Superior temporal gyrus (tissue), 1 donor: ENCODE measurements at regions not wholly inside any gene's neighbourhood (a gene's known extent, or its start where the extent isn't known, plus 50 kb on each side); places are given as distances from the start of the nearest gene placed in this dataset.
A peak's percentile ranks its signal among the peaks of the same experiment; 100 is the strongest.
"Not testable (repeated sequence)": the region's sequence is repeated elsewhere in the genome, so short reads cannot be mapped to it uniquely, and the experiment has no call there.

Experiments used
- DNase-seq: peaks from one replicate; pipeline ENCODE4 v3.0.0-alpha.2; 2016; ENCODE audit errors: extremely low spot score

DNA sequence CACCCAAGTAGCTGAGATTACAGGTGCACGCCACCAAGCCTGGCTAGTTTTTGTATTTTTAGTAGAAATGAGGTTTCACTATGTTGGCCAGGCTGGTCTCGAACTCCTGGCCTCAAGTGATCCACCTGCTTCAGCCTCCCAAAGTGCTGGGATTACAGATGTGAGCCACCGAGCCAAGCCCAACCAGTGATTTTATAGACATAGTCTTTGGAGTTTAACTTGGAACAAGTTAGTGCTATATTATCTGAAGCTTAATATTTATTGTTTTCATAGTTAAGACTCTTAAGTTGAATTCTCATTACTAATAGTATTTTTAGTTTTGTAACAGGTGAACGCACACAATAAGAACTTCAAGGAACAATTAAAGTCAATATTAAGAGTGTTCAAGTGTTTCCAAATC lies 122.1 kb downstream of the SPAG6 start:
- DNase-seq = not testable (repeated sequence)

DNA sequence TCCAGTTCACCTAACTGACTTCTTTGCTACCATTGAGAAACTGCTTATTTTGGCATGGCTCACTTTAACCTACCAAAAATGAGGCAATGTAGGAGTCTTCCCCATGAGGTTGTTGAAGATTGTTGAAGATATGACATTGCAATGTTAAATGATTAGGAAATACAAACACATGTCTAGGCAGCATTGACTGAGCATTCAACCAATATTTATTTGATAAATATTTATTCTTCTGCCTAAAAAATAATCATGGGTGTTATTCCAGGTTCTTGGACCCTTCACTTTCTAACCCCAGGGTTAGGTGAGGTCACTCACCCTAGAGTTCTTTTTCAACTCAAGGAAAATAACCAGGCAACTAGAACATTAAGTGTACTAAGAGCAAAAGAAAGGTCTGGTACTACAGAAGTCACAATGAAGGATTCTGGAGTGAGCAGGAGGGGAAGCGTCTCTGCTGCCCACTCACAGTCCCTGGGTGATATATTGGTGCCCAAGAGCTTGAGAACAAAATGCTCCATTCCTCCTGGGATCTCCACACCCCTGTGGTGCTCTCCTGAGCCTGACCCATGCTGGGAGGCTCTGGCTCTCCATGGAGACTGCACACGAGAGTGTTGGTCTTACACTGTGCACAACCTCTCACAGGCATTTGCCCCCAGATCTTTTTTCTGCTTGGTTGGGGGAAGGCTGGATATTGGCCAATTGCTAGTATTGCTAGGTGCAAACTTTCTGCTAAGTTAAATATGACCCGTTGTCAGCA lies 123.4 kb downstream of the SPAG6 start:
- DNase-seq = no peak

- DNase-seq = no peak
Measured at GRCh38 chr10:22473044-22473443, 127.7 kb downstream of the SPAG6 start.

- peak; percentile 64 for DNase-seq
Measured at GRCh38 chr10:22473459-22473858, 128.2 kb downstream of the SPAG6 start.

GRCh38 chr10:22475651-22476600 lies 130.6 kb downstream of the SPAG6 start:
- peak; percentile 64 for DNase-seq

GRCh38 chr10:22476601-22477321 lies 131.5 kb downstream of the SPAG6 start:
- no peak for DNase-seq

DNA sequence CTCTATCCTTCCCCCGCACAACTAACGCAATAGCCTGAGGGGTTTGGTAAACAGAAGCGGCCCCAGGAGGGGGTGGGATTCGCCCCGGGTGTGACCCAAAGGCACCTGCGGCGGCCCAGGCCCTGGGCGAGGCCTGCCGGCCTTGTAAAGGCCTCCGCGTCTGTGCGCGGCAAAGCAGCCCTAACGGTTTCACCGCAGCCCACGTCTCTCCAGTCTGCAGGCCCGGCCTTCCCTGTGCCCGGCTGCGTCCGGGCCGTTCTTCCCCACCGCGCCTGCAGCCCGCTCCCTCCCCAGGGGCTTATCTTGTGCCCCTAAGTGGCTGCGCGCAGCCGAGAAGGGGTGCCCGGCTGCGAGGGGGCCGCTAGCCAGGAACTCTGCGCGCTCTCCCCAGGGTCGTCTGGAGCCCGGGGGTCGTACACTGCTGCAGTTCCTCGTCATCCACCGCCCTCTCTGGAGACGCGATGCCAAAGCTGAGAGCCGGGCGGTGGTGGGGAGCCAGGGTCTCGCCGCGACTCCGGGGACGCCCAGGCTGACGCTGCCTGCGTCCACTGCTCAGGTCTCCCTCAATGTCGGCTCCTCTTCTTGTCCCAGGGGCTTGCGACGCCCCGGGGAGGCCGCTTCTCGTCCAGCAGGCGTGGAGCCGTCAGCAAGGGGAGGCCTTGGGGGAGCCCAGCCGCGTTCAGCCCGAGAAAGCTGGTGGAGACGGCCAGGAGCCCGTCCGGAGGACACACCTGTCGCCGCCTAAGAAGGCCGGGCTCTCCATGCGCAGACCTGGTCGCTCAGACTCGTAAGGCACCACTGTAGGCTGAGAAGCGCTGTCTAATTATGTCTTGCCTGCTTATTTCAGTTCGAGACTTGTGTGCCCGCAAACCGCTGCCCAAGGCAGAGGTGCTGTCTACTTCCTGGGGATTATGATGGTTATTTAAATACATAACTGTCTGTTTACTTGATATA lies 132.3 kb downstream of the SPAG6 start:
- no peak for DNase-seq

DNA sequence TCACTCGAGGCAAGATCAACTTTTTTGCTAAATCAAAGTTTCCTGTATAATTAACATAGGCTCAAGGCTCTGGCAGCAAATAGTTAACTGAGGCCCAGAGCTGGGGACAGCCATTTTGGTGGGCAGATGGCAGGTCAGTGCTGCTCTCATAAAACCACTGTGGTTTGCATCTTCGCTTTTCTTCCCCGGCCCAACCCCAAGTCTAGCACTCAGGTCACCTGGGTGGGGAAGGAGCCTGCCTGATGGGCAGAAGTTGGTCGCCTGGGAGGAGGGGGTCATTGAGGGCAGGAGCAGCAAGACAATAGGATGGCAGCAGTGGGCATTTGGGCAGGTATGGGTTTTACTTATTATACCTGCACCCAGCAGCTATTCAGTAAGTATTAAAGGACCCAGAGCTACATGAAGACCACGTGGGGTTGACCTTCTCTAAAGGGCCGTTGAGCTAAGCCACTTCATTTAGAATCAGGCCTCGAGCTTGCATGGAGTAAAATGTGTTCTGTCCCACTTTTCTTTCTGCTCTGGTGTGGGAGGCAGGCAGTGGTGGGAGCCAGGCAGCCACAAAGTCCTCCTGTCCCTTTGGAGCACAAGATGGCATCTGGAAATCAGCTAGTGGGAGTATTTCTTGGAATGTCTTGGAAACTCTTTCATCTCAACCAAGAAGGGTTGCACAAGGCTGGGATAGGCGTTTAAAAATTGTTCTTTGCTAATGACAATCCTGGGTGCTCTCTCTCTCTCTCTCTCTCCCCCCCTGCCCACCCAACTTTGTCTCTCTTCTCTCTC lies 133.4 kb downstream of the SPAG6 start:
- DNase-seq = peak; percentile 61

DNA sequence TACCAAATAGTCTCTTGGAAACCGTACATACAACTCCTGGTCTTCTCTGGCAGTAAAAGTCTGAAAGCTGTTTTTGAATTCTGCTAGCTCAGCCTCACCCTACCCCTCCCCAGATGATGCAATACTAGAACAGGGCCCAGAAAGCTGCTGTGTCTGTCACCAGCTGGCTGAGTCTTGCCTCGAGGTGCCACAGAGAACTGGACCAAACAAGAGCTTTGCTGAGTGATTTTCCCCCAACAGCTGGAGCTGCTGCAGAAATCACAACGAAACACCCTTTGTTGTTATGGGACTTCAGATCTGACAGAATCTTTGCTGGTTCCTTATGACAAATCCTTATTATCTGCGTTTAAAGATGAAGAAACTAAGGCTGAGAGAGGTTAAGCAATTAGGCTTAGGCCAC lies 134.1 kb downstream of the SPAG6 start:
- DNase-seq = peak; percentile 88

DNA sequence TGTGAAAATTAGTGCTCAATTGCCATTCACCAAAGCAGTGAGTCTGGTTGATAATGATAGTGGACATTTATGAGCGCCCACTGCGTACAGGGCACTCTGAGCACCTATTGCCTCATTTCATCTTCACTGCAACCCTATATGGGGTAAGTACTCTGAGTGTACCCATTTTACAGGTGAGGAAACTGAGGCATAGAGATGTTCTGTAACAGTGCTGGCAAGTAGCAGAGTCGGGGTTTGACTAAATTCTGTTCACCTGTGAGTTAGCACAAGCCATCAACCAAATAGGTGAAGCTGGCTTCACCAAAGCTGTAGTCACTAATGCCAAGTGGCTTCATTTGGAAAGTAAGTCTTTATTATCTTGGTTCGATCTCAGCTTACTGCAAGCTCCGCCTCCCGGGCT lies 135.8 kb downstream of the SPAG6 start:
- DNase-seq = no peak

DNA sequence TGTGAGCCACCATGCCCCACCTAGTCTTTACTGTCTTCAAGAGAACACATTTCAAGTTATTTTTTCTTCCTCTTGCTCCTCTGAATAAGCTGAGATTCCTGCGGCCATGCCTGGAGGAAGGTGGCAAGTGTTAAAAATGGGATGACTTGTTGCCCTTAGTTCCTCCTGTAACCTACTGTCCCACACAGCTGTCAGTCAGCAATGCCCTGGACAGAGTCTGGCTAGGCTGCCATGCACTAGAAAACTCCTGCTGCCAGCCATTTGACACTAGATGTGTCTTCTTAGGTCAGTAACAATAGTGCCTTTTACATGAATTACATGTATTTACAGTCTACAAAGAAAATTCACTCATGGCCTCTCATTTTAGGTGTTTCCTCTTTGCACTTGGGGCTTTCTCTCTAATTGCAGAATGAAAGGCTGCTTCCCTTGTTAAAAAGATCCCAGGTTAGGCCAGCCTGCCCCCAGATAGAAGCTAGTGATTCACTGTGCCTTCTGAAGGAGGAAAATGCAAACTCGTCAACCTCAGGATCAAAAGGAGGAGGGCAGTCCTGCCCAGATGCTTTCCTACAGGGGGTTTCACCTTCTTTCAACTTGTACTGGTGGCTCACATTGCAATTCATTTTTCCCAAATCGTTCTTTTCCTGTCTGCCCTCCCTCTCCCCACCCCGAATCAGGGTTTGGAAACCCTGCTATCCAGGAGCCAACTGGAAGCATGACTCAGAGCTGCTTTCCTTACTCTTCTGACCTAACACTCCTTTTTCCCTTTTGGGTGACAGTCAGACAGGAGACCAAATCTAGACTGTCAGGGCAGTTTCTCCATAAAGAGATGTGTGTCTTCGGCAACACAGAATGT lies 136.6 kb downstream of the SPAG6 start:
- DNase-seq = no peak

DNA sequence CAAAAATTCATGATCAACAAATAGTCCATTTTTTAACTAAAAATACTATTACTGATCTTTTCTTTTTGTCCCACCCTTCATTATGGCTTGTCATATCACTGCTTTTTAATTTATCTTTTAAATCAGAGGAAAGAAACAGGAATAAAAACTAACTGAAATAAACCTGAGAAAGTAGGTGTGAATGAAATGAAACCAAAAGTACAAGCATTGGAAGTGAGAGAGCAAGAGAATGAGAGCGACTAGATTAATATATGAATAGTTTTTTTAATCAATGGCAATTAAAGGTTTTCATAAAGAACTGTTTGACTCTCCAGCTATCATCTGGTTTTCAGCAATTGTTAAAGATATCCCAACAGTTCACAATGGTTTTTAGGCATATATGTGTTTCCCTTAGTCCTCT lies 137.8 kb downstream of the SPAG6 start:
- DNase-seq = no peak
